ENCODE measurements at regions not wholly inside any gene's neighbourhood (a gene's known extent, or its start where the extent isn't known, plus 50 kb on each side); places are given as distances from the start of the nearest gene placed in this dataset.
"Not testable (repeated sequence)": the region's sequence is repeated elsewhere in the genome, so short reads cannot be mapped to it uniquely, and the experiment has no call there.

DNA sequence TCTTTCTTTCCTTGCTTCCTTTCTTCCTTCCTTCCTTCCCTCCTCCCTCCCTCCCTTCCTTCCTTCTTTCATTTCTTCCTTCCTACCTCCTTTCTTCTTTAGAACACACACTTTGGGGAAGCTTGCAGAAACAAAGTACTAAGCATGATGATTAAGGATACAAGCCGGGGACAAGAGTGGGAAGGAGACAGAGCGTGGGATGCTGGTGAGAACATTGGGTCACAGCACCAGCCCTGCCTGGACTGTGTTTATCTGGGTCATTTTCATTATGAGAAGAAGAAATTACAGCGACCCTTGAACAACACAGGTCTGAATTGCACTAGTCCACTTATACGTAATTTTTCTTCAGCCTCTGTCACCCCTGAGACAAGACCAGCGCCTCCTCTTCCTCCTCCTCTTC, 169.3 kb upstream of the TBL1X start:
- peaks cover 7% of the 10 kb centered on the region for H3K4me1 ChIP-seq (ENCODE audit: low read depth)
- H3K4me3 ChIP-seq, result no peak overlapping the region
- TF ChIP-seq, protein P1, sequence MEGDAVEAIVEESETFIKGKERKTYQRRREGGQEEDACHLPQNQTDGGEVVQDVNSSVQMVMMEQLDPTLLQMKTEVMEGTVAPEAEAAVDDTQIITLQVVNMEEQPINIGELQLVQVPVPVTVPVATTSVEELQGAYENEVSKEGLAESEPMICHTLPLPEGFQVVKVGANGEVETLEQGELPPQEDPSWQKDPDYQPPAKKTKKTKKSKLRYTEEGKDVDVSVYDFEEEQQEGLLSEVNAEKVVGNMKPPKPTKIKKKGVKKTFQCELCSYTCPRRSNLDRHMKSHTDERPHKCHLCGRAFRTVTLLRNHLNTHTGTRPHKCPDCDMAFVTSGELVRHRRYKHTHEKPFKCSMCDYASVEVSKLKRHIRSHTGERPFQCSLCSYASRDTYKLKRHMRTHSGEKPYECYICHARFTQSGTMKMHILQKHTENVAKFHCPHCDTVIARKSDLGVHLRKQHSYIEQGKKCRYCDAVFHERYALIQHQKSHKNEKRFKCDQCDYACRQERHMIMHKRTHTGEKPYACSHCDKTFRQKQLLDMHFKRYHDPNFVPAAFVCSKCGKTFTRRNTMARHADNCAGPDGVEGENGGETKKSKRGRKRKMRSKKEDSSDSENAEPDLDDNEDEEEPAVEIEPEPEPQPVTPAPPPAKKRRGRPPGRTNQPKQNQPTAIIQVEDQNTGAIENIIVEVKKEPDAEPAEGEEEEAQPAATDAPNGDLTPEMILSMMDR (IDR thresholded peaks at IDR 0.05; ENCODE audit: low read depth, low read length), result no peak
- peaks cover 30% of the 10 kb centered on the region for H3K27me3 ChIP-seq
- H3K27ac ChIP-seq, result no peak overlapping the region
- DNase-seq (ENCODE audit: low read depth in 1 of 2, low spot score in 1 of 2), result no peak
- H3K9me3 ChIP-seq (ENCODE audit: low read depth), result no peaks in the 10 kb centered on the region
- no peaks in the 10 kb centered on the region for H3K36me3 ChIP-seq

DNA sequence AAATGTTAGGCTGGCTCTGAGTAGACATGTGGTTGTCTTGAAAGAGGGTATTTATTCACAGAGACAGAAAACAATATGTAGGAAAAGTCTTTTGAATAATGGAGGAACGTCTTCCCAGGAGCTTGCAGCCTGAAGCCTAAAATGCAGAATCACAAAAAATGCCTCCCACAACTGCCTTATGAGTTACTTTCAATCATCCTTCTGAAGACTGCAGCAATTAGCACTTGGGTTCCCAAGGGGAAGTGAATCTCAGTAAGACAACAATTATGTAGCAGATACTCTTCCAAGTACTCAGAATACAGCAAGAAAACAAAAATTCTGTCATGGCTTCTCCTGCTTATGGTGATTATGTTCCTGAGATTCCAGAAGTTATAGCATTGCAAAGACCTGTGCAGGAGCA, 166.6 kb upstream of the TBL1X start:
- Histone ChIP-seq H3K4me3 (no peak overlapping the region), H3K9me3 (ENCODE audit: low read depth) (no peaks in the 10 kb centered on the region), H3K27ac (no peak overlapping the region), H3K36me3 (no peaks in the 10 kb centered on the region), H3K4me1 (ENCODE audit: low read depth) (no peaks in the 10 kb centered on the region), H3K27me3 (peaks cover 17% of the 10 kb centered on the region)
- no peak for DNase-seq (ENCODE audit: low read depth in 1 of 2, low spot score in 1 of 2)
- TF ChIP-seq, protein P1 (IDR thresholded peaks at IDR 0.05; ENCODE audit: low read depth, low read length), result no peak

DNA sequence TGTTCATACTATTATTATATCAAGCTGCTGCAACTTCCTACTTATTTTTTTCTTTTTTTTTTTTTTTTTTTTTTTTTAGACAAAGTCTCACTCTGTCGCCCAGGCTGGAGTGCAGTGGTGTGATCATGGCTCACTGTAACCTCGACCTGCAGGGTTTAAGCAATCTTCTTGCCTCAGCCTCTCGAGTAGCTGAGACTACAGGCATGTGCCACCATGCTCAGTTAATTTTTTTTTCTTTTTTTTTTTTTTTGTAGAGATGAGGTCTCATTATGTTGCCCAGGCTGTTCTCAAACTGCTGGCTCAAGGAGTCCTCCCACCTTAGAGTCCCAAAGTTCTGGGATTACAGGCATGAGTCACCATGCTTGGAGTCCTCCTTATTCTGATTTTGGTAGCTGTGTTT, 165.2 kb upstream of the TBL1X start:
- not testable (repeated sequence) for DNase-seq (ENCODE audit: low read depth in 1 of 2, low spot score in 1 of 2); H3K27me3 ChIP-seq; H3K4me3 ChIP-seq; H3K36me3 ChIP-seq; H3K27ac ChIP-seq; H3K9me3 ChIP-seq (ENCODE audit: low read depth); H3K4me1 ChIP-seq (ENCODE audit: low read depth)

DNA sequence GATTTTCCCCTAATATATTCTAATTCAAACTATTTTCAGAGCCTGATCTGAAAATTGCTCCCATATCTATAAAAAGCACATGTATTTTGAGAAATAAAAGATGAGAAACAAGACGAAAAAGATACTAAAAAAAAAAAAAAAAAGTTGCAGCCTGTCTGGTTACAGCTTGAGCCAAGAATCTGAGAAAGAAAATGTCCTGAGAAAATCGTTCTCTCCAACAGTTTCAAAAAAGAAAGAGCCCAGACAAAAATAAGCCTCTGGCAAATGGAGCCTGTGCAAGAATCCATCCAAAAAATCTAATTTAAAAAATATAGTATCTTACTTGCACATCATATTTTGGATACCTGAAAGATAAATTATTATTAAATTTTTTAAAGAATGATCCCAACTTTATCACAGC, 163.0 kb upstream of the TBL1X start:
- H3K9me3 ChIP-seq (ENCODE audit: low read depth), result no peaks in the 10 kb centered on the region
- no peaks in the 10 kb centered on the region for H3K36me3 ChIP-seq
- TF ChIP-seq, protein P1 (IDR thresholded peaks at IDR 0.05; ENCODE audit: low read depth, low read length), result no peak
- H3K4me1 ChIP-seq (ENCODE audit: low read depth), result no peaks in the 10 kb centered on the region
- H3K27ac ChIP-seq, result no peak overlapping the region
- H3K27me3 ChIP-seq, result no peaks in the 10 kb centered on the region
- no peak overlapping the region for H3K4me3 ChIP-seq
- no peak for DNase-seq (ENCODE audit: low read depth in 1 of 2, low spot score in 1 of 2)

DNA sequence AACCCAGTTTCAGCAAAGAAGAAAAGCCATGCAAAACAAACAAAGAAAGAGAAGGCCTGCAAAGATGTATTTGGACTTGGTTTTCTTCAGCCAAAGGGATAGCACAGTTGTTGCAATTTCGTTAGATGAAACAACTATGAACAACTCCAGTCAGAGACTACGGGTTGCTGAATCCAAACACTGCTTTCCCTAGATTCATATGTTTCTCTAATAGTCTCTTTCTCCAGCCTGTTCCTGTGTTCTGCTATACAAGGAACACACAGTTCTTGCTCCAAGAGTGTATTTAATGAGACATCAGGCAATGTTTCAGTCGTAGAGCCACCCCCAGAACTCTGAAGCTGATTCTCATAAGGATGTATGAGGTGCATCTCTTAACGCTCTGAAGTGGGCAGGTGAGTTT, 162.5 kb upstream of the TBL1X start:
- DNase-seq (ENCODE audit: low read depth in 1 of 2, low spot score in 1 of 2), result no peak
- Histone ChIP-seq H3K4me1 (ENCODE audit: low read depth) (no peaks in the 10 kb centered on the region), H3K27ac (no peak overlapping the region), H3K36me3 (no peaks in the 10 kb centered on the region), H3K27me3 (no peaks in the 10 kb centered on the region), H3K4me3 (no peak overlapping the region), H3K9me3 (ENCODE audit: low read depth) (no peaks in the 10 kb centered on the region)
- TF ChIP-seq, protein P1 (IDR thresholded peaks at IDR 0.05; ENCODE audit: low read depth, low read length), result no peak

DNA sequence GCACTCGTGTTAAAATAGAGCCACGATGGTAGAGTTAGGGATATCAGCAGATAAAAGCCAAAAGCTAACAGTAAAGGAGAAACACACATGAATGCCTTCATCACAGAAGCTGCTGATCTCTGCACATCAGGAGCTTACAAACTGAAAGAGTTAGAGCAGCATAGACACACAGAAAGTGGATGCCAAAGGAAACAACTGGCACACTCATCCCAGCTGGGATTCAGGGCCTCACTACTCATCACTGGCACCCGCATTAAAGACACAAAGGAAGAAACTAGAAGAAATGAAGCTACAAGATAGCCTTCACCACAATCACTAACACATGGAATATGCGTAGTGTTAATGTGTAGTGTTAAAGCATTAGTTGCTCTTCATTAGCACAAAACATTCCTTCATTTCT, 156.4 kb upstream of the TBL1X start:
- TF ChIP-seq, protein P1 (IDR thresholded peaks at IDR 0.05; ENCODE audit: low read depth, low read length), result no peak
- DNase-seq (ENCODE audit: low read depth in 1 of 2, low spot score in 1 of 2), result no peak
- H3K27ac ChIP-seq, result no peak overlapping the region
- H3K36me3 ChIP-seq, result no peaks in the 10 kb centered on the region
- no peaks in the 10 kb centered on the region for H3K27me3 ChIP-seq
- H3K9me3 ChIP-seq (ENCODE audit: low read depth), result no peaks in the 10 kb centered on the region
- no peaks in the 10 kb centered on the region for H3K4me1 ChIP-seq (ENCODE audit: low read depth)
- H3K4me3 ChIP-seq, result no peak overlapping the region
